GM12878 (cell line): ENCODE measurements at regions not wholly inside any gene's neighbourhood (a gene's known extent, or its start where the extent isn't known, plus 50 kb on each side); places are given as distances from the start of the nearest gene placed in this dataset.
"Not testable (repeated sequence)": the region's sequence is repeated elsewhere in the genome, so short reads cannot be mapped to it uniquely, and the experiment has no call there.

Source experiments
- FOS ChIP-seq: IDR thresholded peaks from 3 replicates; pipeline ENCODE4 v1.6.1; 2011; ENCODE audit warnings: borderline replicate concordance; ENCODE audit not compliant: insufficient read length; ENCODE audit errors: extremely low read depth
- PML ChIP-seq: IDR thresholded peaks from 2 replicates; pipeline ENCODE4 v1.6.1; 2012; ENCODE audit warnings: low read length, inconsistent platforms
- POLR2A ChIP-seq: IDR thresholded peaks from 2 replicates; pipeline ENCODE4 v1.6.1; 2011; ENCODE audit warnings: low read depth, mild to moderate bottlenecking, low read length
- POLR2AphosphoS5 ChIP-seq: IDR thresholded peaks from 2 replicates; pipeline ENCODE4 v1.6.1; 2011; ENCODE audit warnings: mild to moderate bottlenecking, low read length, inconsistent platforms
- RCOR1 ChIP-seq: conservative IDR thresholded peaks from 2 replicates; pipeline ENCODE4 v1.6.1; 2012; ENCODE audit warnings: low read depth, low read length, improper control_type of control experiment
- RFX5 ChIP-seq: IDR thresholded peaks from 2 replicates; pipeline ENCODE4 v1.6.1; 2011; ENCODE audit warnings: low read depth, low read length, improper control_type of control experiment
- SMC3 ChIP-seq: IDR thresholded peaks from 2 replicates; pipeline ENCODE4 v1.6.1; 2011; ENCODE audit warnings: low read length, improper control_type of control experiment, borderline replicate concordance
- SP1 ChIP-seq: IDR thresholded peaks from one replicate; pipeline ENCODE4 v1.6.1; 2011; ENCODE audit warnings: low read depth, low read length
- SUZ12 ChIP-seq: fragments of 200-600 bp; sonication (generic); IDR thresholded peaks from one replicate; pipeline ENCODE4 v1.6.1; 2018; ENCODE audit warnings: antibody characterized with exemption, mild to moderate bottlenecking; ENCODE audit not compliant: unreplicated experiment
- ZNF274 ChIP-seq: IDR thresholded peaks from one replicate; pipeline ENCODE4 v1.8.0; 2011; ENCODE audit not compliant: insufficient read length, insufficient read depth
- TF ChIP-seq, protein P1 (sequence below), 3 experiments: IDR thresholded peaks in 2 of 3; conservative IDR thresholded peaks in 1 of 3; 2 replicates each; pipeline ENCODE4 v1.5.1; 2011; ENCODE audit warnings: low read depth in 3 of 3, low read length in 3 of 3, mild to moderate bottlenecking in 3 of 3, control low read depth in 2 of 3, moderate library complexity in 2 of 3, inconsistent platforms in 1 of 3, mixed read lengths in 1 of 3; ENCODE audit not compliant: control insufficient read depth in 2 of 3, insufficient read depth in 1 of 3; ENCODE audit errors: extremely low read depth in 1 of 3
- TF ChIP-seq, protein P2 (sequence below): fragments of 450-650 bp; IDR thresholded peaks from 2 replicates; pipeline ENCODE4 v1.6.1; 2016; ENCODE audit warnings: mild to moderate bottlenecking
- TF ChIP-seq, protein P3 (sequence below): fragments of 450-650 bp; formaldehyde crosslinking; IDR thresholded peaks from 2 replicates; pipeline ENCODE4 v1.4.0; 2022; ENCODE audit warnings: mild to moderate bottlenecking, moderate library complexity
- TF ChIP-seq, protein P4 (sequence below): fragments of 450-650 bp; formaldehyde crosslinking; IDR thresholded peaks from 2 replicates; pipeline ENCODE4 v1.4.0; 2020; ENCODE audit warnings: mild to moderate bottlenecking, moderate library complexity

DNA sequence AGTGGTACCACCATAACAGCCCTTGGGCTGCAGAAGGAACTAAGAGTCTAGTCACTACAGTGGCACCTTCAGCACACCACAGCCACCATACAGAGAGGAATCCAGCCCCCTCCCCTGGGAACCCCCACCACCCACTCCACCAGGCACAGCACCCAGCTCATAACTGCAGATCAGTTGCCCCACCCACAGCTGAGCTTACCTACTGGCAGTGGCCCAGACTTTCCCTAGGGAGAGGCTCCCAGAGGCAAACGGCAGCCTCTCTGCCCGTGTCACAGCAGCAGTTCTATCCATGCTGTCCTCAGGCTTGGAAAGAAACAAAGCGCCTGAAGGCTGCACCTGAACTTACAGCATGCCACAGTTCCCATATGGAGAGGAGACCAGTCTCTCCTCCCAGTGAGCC is 372.3 kb downstream of the OR4F29 start:
- not testable (repeated sequence) for TF ChIP-seq POLR2AphosphoS5, SUZ12, RFX5, PML, RCOR1, SMC3, POLR2A, ZNF274, FOS, SP1
- TF ChIP-seq, protein P1, sequence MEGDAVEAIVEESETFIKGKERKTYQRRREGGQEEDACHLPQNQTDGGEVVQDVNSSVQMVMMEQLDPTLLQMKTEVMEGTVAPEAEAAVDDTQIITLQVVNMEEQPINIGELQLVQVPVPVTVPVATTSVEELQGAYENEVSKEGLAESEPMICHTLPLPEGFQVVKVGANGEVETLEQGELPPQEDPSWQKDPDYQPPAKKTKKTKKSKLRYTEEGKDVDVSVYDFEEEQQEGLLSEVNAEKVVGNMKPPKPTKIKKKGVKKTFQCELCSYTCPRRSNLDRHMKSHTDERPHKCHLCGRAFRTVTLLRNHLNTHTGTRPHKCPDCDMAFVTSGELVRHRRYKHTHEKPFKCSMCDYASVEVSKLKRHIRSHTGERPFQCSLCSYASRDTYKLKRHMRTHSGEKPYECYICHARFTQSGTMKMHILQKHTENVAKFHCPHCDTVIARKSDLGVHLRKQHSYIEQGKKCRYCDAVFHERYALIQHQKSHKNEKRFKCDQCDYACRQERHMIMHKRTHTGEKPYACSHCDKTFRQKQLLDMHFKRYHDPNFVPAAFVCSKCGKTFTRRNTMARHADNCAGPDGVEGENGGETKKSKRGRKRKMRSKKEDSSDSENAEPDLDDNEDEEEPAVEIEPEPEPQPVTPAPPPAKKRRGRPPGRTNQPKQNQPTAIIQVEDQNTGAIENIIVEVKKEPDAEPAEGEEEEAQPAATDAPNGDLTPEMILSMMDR (IDR thresholded peaks at IDR 0.05 in 2 of 3, conservative IDR thresholded peaks at IDR 0.05 in 1 of 3; ENCODE audit: control insufficient read depth in 2 of 3, extremely low read depth in 1 of 3, insufficient read depth in 1 of 3, low read depth in 3 of 3, low read length in 3 of 3), result not testable (repeated sequence)
- TF ChIP-seq, protein P2, sequence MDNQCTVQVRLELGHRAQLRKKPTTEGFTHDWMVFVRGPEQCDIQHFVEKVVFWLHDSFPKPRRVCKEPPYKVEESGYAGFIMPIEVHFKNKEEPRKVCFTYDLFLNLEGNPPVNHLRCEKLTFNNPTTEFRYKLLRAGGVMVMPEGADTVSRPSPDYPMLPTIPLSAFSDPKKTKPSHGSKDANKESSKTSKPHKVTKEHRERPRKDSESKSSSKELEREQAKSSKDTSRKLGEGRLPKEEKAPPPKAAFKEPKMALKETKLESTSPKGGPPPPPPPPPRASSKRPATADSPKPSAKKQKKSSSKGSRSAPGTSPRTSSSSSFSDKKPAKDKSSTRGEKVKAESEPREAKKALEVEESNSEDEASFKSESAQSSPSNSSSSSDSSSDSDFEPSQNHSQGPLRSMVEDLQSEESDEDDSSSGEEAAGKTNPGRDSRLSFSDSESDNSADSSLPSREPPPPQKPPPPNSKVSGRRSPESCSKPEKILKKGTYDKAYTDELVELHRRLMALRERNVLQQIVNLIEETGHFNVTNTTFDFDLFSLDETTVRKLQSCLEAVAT, result not testable (repeated sequence)
- TF ChIP-seq, protein P3, sequence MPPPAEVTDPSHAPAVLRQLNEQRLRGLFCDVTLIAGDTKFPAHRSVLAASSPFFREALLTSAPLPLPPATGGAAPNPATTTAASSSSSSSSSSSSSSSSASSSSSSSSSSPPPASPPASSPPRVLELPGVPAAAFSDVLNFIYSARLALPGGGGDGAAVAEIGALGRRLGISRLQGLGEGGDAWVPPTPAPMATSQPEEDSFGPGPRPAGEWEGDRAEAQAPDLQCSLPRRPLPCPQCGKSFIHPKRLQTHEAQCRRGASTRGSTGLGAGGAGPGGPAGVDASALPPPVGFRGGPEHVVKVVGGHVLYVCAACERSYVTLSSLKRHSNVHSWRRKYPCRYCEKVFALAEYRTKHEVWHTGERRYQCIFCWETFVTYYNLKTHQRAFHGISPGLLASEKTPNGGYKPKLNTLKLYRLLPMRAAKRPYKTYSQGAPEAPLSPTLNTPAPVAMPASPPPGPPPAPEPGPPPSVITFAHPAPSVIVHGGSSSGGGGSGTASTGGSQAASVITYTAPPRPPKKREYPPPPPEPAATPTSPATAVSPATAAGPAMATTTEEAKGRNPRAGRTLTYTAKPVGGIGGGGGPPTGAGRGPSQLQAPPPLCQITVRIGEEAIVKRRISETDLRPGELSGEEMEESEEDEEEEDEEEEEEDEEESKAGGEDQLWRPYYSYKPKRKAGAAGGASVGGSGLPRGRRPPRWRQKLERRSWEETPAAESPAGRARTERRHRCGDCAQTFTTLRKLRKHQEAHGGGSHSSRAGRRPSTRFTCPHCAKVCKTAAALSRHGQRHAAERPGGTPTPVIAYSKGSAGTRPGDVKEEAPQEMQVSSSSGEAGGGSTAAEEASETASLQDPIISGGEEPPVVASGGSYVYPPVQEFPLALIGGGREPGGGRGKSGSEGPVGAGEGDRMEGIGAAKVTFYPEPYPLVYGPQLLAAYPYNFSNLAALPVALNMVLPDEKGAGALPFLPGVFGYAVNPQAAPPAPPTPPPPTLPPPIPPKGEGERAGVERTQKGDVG (CRISPR knock-in tag), result not testable (repeated sequence)
- TF ChIP-seq, protein P4, sequence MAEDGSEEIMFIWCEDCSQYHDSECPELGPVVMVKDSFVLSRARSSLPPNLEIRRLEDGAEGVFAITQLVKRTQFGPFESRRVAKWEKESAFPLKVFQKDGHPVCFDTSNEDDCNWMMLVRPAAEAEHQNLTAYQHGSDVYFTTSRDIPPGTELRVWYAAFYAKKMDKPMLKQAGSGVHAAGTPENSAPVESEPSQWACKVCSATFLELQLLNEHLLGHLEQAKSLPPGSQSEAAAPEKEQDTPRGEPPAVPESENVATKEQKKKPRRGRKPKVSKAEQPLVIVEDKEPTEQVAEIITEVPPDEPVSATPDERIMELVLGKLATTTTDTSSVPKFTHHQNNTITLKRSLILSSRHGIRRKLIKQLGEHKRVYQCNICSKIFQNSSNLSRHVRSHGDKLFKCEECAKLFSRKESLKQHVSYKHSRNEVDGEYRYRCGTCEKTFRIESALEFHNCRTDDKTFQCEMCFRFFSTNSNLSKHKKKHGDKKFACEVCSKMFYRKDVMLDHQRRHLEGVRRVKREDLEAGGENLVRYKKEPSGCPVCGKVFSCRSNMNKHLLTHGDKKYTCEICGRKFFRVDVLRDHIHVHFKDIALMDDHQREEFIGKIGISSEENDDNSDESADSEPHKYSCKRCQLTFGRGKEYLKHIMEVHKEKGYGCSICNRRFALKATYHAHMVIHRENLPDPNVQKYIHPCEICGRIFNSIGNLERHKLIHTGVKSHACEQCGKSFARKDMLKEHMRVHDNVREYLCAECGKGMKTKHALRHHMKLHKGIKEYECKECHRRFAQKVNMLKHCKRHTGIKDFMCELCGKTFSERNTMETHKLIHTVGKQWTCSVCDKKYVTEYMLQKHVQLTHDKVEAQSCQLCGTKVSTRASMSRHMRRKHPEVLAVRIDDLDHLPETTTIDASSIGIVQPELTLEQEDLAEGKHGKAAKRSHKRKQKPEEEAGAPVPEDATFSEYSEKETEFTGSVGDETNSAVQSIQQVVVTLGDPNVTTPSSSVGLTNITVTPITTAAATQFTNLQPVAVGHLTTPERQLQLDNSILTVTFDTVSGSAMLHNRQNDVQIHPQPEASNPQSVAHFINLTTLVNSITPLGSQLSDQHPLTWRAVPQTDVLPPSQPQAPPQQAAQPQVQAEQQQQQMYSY (CRISPR knock-in tag), result not testable (repeated sequence)
